AG09309 (cell line): ENCODE measurements at regions not wholly inside any gene's neighbourhood (a gene's known extent, or its start where the extent isn't known, plus 50 kb on each side); places are given as distances from the start of the nearest gene placed in this dataset.

ENCODE experiments used
- DNase-seq: peaks from one replicate; pipeline ENCODE4 v3.0.0-alpha.2; 2010; ENCODE audit warnings: low read depth
- H3K4me3 ChIP-seq: 2 replicates; pipeline ENCODE4 v1.5.1; 2011; ENCODE audit warnings: mild to moderate bottlenecking, low read depth, low read length, moderate library complexity; ENCODE audit not compliant: control insufficient read depth
- TF ChIP-seq, protein P1 (sequence below): IDR thresholded peaks from 2 replicates; pipeline ENCODE4 v1.5.1; 2011; ENCODE audit warnings: mild to moderate bottlenecking, low read depth, low read length, inconsistent platforms; ENCODE audit not compliant: insufficient read depth, control insufficient read depth; ENCODE audit errors: missing control alignments

DNA sequence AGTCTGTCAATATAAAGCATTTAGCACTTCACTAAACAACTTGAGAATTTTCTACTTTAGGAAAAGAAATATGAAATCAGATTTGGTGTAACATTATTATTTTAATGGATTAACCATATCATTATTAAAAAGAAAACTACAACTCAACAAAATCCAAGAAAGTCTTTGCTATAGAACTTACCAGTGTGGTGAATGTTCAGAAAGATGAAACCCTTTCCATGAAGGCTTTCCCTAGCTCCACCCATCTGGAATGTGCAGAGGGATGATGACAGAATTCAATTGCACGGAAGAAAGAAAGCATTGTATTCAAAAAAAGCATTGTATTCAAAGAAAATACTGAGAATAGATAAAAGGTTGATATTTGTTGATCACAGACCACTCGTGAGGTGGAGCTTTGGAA is 328.6 kb upstream of the NUDT12 start:
- TF ChIP-seq, protein P1, sequence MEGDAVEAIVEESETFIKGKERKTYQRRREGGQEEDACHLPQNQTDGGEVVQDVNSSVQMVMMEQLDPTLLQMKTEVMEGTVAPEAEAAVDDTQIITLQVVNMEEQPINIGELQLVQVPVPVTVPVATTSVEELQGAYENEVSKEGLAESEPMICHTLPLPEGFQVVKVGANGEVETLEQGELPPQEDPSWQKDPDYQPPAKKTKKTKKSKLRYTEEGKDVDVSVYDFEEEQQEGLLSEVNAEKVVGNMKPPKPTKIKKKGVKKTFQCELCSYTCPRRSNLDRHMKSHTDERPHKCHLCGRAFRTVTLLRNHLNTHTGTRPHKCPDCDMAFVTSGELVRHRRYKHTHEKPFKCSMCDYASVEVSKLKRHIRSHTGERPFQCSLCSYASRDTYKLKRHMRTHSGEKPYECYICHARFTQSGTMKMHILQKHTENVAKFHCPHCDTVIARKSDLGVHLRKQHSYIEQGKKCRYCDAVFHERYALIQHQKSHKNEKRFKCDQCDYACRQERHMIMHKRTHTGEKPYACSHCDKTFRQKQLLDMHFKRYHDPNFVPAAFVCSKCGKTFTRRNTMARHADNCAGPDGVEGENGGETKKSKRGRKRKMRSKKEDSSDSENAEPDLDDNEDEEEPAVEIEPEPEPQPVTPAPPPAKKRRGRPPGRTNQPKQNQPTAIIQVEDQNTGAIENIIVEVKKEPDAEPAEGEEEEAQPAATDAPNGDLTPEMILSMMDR, result no peak
- no peak for DNase-seq
- no peak overlapping the region for H3K4me3 ChIP-seq

DNA sequence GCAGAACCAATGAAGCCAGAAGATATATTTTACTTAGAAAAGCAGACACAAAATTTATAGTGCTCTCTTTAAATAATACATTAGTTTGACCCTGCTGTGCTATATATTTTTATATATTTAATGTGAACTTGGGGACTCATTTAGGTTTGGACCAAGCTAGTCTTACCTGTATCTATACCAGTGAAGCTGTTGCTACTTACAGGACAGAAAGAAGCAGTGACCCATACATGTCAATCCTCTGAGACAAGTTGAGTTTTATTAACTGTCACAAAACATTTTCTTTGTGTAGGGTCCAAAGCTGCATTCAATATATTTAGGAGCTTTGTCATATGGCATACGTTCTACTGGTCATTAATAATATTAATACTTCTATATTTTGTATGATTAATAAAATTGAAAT is 327.7 kb upstream of the NUDT12 start:
- no peak overlapping the region for H3K4me3 ChIP-seq
- DNase-seq, result no peak
- TF ChIP-seq, protein P1, result no peak

DNA sequence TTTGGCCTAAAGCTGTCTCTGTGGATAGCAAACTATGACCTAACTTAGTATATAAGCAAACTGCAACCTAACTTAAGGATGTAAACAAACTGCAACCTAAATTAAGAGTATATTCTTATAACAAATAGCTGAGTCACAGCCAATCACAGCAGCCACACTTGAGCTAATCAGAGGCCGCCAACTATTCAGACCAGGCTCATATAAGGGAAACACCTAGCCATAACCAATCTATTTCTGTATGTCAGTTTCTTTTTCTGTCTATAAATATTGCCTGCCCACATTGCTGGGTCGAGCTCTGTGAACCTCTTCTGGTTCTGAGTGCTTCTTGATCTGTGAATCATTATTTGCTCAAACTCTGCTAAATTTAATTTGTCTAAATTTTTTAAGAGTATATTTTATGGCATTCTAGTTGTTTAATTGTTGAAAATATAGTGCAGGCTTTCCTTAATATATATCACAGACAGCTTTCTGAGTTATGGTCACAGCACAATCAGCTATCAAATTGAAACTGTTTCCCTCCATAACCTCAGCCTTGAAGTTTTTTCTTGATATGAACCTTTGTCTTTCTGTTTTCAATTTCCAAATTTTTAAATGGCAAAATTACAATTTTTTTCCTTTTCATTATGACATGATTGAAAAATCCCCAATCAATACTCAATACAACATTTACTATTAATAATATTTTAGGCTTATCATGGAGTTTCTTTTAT is 327.1 kb upstream of the NUDT12 start:
- DNase-seq, result no peak
- TF ChIP-seq, protein P1, result no peak
- H3K4me3 ChIP-seq, result no peak overlapping the region

DNA sequence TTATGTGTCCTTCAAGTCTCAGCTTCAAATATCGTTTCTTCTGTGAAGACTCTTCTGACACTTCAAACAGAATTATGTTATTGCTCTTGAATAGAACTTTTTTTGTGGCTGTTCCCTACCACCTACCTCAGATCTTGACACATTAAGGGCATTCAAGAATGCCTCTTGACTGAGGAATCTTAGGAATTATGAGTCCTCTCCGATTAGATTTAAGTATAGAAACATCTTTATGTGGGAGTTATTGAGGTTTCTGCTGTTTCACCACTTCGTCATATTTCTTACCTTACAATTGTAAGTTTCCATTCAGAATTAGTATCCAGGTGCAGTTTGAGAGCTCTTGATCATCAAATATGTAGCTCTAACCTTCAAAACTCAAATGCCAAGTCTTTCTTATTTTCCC is 324.2 kb upstream of the NUDT12 start:
- DNase-seq, result no peak
- no peak overlapping the region for H3K4me3 ChIP-seq
- TF ChIP-seq, protein P1, result no peak

DNA sequence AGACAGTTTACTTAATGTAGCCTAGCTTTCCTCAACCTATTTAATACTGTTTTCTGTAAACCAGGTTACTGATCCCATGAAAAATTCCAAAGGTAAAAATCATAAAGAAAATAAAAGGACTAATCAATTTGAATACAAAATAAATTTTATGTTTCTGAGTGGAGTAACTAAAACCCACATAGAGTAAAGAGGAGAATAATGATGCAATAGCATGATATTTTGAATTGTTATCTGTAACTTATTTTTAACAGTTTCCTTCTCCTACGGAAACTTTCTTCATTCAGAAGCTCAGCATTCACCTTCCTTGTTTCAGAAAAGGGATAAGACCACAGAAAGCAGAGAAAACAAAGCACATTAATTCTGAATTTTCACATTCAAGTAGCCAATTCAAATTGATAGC is 320.6 kb upstream of the NUDT12 start:
- TF ChIP-seq, protein P1, result no peak
- H3K4me3 ChIP-seq, result no peak overlapping the region
- DNase-seq, result no peak

DNA sequence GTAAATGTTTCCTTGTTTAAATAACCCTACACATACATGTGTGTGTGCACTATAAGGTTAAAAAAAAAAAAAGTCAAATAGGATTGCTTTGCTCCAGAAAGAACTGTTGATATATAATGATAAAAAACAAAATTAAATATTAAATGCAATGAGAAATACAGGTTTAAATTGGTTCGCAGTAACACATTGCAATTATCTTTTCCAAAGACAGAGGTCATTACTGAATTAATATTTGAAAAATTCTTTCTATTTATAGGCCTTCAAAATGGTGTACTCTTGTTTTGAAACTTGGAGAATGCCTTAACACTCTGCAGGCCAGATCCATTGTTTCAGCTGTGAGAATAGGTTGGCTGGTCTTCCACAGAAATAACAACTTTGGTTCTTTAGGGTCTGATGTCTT is 319.0 kb upstream of the NUDT12 start:
- TF ChIP-seq, protein P1, result no peak
- no peak for DNase-seq
- H3K4me3 ChIP-seq, result no peak overlapping the region
